Gastroesophageal sphincter (tissue), 3 donors: ENCODE measurements at regions not wholly inside any gene's neighbourhood (a gene's known extent, or its start where the extent isn't known, plus 50 kb on each side); places are given as distances from the start of the nearest gene placed in this dataset.

Experiments
- CTCF ChIP-seq, 4 experiments: fragments of 200-600 bp in 2 of 4; fragments of 450-650 bp in 2 of 4; sonication (generic) in 1 of 4; IDR thresholded peaks; one replicate each; pipeline ENCODE4 v1.5.1; 2017 to 2019; ENCODE audit warnings: antibody characterized with exemption in 4 of 4, mild to moderate bottlenecking in 2 of 4, moderate library complexity in 2 of 4
- EP300 ChIP-seq: sonication (generic); formaldehyde crosslinking; IDR thresholded peaks from one replicate; pipeline ENCODE4 v1.6.1; 2017; ENCODE audit warnings: antibody characterized with exemption, mild to moderate bottlenecking
- POLR2A ChIP-seq, 2 donors: fragments of 450-650 bp; IDR thresholded peaks; one replicate each; pipeline ENCODE4 v1.6.1; 2017; ENCODE audit warnings: antibody characterized with exemption in 2 of 2, mild to moderate bottlenecking in 2 of 2, moderate library complexity in 1 of 2
- POLR2AphosphoS5 ChIP-seq: sonication (generic); formaldehyde crosslinking; IDR thresholded peaks from one replicate; pipeline ENCODE4 v1.6.1; 2017; ENCODE audit warnings: antibody characterized with exemption

DNA sequence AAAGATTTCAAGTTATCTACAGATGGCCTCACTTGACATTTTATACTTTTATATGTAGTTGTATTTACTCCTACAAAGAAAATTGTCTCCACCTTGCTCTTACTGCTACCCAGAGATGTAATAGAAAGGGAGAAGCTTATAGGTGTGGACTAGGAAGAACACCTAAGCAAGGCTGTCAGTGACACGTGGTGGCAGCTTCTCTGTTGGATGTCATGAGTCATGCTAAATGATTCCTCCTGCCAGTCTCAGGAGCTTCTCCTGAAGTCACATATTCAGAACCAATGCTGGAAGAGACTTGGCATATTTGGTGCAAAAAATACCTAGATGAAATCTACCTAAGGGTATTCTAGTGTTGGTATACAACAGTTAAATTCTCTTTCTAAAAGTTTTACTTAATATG lies 184.7 kb downstream of the LRRC3B start:
- no peak for TF ChIP-seq POLR2A (IDR thresholded peaks at IDR 0.05)
- no peak for TF ChIP-seq POLR2AphosphoS5
- TF ChIP-seq CTCF (IDR thresholded peaks at IDR 0.05) = no peak
- no peak for TF ChIP-seq EP300
